Stimulated activated CD8-positive, alpha-beta memory T cell treated with anti-CD3 and anti-CD28 coated beads, Interleukin-4, amount 100 ng/mL, for 4 hours (primary cell): ENCODE measurements at regions not wholly inside any gene's neighbourhood (a gene's known extent, or its start where the extent isn't known, plus 50 kb on each side); places are given as distances from the start of the nearest gene placed in this dataset.
"Not testable (repeated sequence)": the region's sequence is repeated elsewhere in the genome, so short reads cannot be mapped to it uniquely, and the experiment has no call there.

Source experiments
- DNase-seq, 2 donors: peaks; one replicate each; pipeline ENCODE4 v3.0.0-alpha.2; 2020; ENCODE audit warnings: low read depth in 2 of 2, low spot score in 1 of 2

- no peak for DNase-seq
These were observed 62.0 kb downstream of the CAVIN4 start for GRCh38 chr9:100639854-100640253.

DNA sequence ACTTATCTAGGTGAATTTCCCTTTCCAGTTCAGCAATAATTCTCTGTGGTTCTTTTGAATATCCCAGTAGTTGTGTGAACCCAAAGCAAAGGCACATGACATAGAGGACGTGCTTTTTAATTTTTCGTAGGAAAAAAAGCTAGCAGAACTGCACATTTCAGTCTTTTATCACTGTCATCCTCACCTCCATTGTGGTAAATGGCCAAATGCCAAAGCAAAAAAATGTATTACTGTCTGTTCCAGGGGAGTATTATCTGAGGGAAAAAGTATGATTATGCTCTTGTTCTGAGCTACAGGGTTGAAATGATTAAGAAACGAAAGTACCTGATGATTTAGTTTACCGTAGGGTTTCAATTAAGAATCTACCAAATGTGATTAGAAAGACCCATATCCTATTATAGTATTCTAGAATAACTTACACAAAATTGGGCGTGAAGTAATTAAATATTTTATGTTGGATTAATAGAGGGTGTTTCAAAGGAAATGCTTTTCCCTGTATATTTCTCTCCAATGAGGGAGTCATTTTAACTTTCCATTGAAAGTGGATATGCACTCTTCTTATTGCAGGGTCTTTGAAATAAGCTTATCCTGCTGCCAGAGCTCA lies 62.7 kb downstream of the CAVIN4 start:
- DNase-seq = no peak

GRCh38 chr9:100641166-100641565 lies 63.3 kb downstream of the CAVIN4 start:
- no peak for DNase-seq

DNA sequence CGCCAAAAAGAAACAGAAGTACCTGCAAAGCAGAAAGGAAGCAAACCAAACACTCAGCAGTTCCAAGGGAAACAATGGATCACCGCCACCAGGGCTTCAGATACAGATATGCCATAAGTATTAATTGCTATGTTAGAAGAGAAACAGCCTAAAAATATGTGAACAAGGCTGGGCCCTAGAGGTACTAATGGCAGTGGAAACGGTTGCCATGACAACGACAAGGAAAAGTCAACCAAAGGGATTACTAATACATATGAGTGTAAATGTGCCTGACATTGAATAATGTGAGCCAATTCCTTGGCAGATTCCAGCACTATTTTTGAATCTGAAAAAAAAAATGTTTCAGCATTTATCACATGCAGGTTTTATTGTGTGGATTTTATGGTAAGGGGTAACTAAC lies 75.0 kb downstream of the CAVIN4 start:
- no peak for DNase-seq

DNA sequence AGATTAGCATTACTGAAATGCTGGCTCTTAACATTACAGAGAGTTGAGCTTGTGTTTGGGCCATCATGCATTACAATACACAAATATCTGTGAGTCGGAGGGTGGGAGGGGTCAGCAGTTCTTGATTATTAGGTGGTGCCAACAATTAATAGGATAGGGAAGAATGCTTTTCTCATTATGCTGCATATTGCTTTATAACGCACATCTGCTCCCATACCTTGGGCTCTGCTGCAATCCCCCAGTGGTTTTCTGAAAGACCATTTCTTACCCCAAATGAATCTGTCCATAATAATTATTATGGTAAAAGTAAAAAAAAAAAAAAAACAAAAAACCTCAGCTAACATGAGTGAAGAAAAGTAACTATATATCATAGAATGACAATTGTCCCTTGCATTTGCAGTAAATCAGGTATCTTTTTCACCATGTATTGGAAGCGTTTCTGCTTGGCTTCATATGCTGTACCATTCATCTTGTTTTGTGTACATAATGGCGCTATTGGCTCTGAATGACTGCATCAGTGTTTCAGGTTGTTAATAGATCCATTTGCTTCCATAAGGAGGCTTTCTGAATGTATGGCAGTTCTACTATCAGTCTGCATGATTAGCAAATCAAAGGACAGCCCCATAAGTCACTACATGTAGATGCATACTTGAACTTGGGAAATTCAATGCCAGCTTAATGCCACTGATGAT lies 75.9 kb downstream of the CAVIN4 start:
- no peak for DNase-seq

DNA sequence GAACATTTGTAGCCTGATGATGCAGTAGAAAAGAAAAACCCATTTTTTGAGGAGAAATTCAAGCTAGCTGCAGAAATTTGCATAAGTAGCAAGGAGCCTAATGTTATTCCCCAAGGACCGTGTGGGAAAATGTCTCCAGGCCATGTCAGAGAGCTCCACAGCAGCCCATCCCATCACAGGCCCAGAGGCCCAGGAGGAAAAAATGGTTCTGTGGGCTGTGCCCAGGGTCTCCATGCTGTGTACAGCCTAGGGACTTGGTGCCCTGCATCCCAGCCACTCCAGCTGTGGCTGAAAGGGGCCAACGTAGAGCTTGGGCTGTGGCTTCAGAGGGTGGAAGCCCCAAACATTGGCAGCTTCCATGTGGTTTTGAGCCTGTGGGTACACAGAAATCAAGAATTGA lies 79.0 kb downstream of the CAVIN4 start:
- DNase-seq = not testable (repeated sequence)

DNA sequence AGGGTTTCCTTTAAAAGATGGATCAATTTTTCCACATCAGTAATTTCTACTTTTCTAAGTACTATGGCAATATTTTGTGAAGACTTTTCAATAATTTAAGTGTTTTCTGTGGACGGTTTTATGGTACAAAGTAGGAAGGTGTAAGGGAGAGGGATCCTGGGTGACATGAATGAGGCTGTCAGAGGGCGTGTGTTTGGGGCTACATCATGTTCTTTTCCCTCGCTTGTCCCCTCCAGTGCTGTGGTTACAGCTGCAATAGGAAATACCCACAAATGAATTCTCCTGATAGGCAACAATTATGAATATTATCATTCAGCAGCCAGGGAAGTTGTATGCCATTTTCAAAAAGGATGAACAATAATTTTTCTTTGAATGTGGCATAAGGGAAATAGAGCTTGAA lies 83.8 kb downstream of the CAVIN4 start:
- DNase-seq = no peak

DNA sequence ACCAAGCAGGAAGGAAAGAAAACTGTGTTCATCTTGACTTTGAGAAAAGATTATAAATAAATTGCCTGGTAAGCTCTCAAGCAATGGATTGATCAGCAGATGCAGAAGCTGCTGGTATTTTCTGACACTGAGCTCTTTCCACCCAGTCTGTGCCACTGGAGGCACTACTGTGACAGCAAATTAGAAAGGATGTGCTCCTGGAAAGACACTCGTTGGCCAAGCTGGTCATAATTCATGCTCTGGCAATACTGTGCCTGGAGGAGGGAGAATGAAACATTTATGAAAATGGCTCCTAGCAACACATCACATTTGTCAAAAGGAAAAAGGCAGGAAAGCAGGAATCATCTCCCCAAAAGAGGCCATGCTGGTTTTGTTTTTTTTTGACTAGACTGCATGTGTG lies 84.2 kb downstream of the CAVIN4 start:
- DNase-seq = no peak

DNA sequence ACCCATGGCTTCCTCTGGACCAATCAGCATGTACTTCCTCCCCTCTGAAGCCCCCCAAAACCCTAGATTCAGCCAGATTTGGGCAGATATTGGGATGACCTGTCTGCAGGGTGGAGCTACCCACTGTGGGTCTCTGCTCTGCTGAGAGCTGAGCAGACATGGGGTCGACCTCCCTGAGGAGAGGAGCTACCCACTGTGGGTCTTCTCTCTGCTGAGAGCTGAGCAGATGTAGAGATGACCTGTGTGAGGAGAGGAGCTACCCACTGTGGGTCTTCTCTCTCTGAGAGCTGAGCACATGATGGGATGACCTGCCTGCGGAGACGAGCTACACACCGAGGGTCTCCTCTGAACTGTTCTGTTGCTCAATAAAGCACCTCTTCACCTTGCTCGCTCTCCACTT lies 89.6 kb downstream of the CAVIN4 start:
- no peak for DNase-seq

GRCh38 chr9:100668024-100668423 lies 90.1 kb downstream of the CAVIN4 start:
- no peak for DNase-seq

DNA sequence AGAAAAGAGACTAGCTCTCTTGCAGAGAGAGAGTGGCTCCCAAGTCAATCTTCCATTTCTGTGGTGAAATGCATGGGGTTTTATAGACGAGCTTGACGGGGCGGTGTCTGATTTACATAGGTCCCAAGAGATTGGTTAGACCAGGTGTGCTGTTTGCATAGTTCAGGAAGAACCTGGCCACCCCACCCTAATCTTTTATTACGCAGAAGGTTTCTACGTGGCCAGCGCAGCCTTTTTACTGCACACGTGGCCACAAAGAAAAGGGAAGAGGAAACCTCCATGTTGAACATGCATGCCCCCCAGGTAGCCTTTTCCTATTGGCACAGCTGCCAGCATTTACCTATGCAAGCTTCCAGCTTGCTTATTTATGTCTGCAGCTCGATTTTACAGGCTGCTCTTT lies 92.1 kb downstream of the CAVIN4 start:
- no peak for DNase-seq

DNA sequence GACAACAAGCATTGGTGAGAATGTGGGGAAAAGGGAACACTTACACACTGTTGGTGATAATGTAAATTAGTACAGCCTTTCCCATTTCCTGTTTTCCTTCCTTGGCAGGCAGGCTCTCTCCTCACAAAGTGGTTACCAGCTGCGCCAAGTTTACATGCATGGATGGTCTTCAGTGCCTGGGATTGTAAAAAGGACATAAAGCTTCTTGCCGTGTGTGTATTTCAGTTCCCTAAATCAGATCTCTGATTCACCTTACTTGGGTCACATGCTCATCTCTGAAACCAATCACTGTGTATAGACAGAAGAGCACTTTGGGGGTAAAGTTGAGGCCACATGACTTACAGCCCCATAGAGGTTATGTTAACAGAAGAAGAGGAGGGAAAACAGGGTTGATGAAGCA lies 92.8 kb downstream of the CAVIN4 start:
- no peak for DNase-seq

- DNase-seq = no peak
These were observed 94.0 kb downstream of the CAVIN4 start for GRCh38 chr9:100671898-100672297.

DNA sequence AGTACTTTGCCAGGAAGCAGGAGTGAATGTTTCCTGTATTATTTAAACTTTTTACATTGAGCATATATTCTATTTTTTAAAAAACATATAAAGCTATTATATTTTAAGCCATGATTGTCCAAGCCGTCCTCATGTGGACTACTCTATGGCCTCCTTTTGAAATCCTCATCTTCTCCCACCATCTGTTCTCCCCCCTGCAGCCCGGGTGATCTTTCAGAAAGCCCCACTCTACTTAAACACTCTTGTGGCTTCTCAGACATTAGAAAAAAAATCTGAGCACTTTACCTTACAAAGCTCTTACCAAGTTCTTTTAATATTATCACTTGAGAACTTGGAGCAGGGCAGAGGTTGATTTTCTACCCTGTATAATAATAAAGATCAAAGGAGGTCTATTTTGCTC lies 95.4 kb downstream of the CAVIN4 start:
- no peak for DNase-seq

GRCh38 chr9:100674419-100675122 lies 96.7 kb downstream of the CAVIN4 start:
- DNase-seq = no peak

DNA sequence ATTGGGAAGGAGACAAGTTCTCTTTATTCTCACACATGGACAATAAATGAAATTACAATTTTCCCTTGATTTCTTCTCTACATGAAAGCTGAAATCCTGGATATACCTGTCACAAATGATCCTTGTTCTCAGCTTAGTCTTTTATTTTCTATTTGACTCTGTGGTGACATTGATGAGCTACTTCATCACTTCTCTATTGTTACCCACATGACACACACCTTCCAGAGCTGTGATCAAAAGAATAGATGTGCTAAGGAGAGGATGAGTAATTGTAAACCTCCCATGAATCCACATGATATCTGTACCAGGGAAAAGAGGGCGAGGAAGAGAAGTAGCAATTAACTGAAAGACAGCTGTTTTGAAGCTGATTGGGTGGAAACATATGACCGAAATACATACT lies 102.0 kb downstream of the CAVIN4 start:
- no peak for DNase-seq

DNA sequence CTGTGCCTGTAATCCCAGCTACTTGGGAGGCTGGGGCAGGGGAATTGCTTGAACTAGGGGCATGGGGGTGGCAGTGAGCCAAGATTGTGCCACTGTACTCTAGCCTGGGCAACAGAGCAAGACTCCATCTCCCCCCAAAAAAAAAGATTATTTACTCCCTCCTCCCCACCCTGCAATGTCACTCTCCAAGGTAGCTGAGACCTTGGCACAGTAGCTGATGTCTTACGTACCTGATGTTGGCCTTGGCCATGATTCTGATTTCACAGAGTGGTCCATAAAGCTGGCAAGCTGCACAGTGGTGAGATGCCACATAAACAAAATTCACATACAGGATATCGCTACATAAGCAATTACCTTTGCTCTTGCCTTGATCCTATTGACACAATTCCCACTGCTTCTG lies 108.5 kb downstream of the CAVIN4 start:
- no peak for DNase-seq

DNA sequence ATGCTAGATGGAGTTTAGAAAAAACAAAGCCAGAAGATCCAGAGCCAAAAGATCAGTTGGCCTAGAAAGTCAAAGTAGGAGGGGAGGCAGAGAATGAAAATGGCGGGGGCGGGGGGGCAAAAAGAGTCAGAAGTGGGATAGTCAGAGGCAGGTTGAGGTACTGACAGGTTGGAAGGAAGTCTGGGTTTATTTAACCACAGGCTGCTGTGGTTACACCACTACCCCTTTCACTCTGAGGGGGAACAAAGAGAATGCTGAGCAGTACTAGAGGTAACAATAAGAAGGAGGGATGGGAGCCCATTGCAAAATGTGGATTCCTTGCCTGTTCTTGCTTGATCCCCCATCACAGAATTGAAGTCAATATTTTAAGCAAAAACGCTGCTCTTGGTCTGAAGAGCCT lies 111.8 kb downstream of the CAVIN4 start:
- DNase-seq = no peak

GRCh38 chr9:100690438-100690837 lies 112.6 kb downstream of the CAVIN4 start:
- DNase-seq = no peak

DNA sequence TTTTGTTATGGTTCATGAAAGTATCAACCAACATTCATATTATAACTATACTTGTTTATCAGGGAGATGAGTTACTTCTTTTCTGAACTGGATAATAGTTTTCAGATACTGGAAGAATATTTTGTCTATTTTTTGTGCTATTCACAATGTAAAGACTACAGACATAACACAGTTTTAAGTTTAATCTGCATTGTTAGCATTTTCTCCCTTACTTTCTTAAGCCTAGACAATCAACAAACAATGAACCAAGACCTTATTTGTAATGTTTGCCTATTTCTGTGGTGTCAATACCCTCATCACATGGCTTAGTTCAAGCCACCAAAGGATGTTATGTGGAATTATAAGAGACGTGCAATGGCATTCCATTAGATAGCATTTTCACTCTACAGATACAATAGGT lies 119.5 kb downstream of the CAVIN4 start:
- no peak for DNase-seq

GRCh38 chr9:100698945-100699344 lies 121.1 kb downstream of the CAVIN4 start:
- DNase-seq = no peak

- no peak for DNase-seq
These were observed 121.8 kb downstream of the CAVIN4 start for GRCh38 chr9:100699668-100700067.
